ENCODE measurements at regions not wholly inside any gene's neighbourhood (a gene's known extent, or its start where the extent isn't known, plus 50 kb on each side); places are given as distances from the start of the nearest gene placed in this dataset.

DNA sequence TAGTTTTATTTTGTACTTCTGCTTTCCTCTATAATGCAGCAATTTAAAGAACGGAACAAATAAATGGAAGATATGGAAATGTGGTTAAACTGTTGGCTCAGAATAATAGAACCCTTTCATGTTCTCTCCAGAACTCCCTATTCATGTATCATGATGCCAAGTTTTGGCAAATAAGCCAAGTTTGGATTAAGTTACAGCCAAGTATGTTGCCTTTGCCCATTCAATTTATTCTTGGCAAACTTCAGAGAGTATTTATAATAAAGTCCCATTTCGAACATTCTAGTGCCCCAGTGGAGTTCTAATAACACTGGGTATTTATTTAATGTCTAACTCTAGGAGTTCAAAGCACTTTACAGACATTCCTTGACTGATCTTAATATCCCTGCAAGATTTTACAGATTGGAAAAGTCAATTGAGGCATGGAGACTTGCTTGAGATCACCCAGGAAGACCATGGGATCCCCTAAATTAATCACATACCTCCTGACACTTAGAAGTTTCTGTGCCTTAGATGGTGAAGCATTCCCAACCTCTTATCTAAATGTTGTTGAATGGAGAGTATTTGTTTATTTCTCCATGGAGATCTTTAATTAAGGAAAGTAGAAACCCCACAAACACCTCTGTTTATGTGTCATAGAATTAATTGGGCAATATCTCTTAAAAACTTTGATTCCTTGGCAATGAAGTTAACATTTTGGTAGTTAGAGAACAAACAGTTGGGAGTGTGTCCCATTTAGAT, 106.7 kb downstream of the ACKR3 start:
- H3K4me1 ChIP-seq (ENCODE audit: insufficient read depth, low read length) = peaks cover 24% of the 10 kb centered on the region
- H3K36me3 ChIP-seq (ENCODE audit: insufficient read depth, low read length) = no peaks in the 10 kb centered on the region
- TF ChIP-seq, protein P1, sequence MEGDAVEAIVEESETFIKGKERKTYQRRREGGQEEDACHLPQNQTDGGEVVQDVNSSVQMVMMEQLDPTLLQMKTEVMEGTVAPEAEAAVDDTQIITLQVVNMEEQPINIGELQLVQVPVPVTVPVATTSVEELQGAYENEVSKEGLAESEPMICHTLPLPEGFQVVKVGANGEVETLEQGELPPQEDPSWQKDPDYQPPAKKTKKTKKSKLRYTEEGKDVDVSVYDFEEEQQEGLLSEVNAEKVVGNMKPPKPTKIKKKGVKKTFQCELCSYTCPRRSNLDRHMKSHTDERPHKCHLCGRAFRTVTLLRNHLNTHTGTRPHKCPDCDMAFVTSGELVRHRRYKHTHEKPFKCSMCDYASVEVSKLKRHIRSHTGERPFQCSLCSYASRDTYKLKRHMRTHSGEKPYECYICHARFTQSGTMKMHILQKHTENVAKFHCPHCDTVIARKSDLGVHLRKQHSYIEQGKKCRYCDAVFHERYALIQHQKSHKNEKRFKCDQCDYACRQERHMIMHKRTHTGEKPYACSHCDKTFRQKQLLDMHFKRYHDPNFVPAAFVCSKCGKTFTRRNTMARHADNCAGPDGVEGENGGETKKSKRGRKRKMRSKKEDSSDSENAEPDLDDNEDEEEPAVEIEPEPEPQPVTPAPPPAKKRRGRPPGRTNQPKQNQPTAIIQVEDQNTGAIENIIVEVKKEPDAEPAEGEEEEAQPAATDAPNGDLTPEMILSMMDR (IDR thresholded peaks at IDR 0.05; ENCODE audit: extremely low read depth, low read depth, low read length) = no peak
- H4K20me1 ChIP-seq (ENCODE audit: insufficient read depth, low read length) = no peaks in the 10 kb centered on the region
- H3K4me2 ChIP-seq (ENCODE audit: insufficient read depth, low read length) = no peak overlapping the region
- DNase-seq (ENCODE audit: insufficient read length, low spot score, missing footprints) = peak; percentile 15
- no peak overlapping the region for H2AFZ ChIP-seq (ENCODE audit: low read length)
- H3K79me2 ChIP-seq (ENCODE audit: insufficient read depth, low read length) = no peaks in the 10 kb centered on the region
- no peak overlapping the region for H3K27ac ChIP-seq (ENCODE audit: low read depth, low read length)
- H3K4me3 ChIP-seq (ENCODE audit: insufficient read depth, low read length) = no peak overlapping the region
- no peaks in the 10 kb centered on the region for H3K9me3 ChIP-seq (ENCODE audit: low read depth, low read length)
- peaks cover 15% of the 10 kb centered on the region for H3K27me3 ChIP-seq (ENCODE audit: insufficient read depth, low read length)

DNA sequence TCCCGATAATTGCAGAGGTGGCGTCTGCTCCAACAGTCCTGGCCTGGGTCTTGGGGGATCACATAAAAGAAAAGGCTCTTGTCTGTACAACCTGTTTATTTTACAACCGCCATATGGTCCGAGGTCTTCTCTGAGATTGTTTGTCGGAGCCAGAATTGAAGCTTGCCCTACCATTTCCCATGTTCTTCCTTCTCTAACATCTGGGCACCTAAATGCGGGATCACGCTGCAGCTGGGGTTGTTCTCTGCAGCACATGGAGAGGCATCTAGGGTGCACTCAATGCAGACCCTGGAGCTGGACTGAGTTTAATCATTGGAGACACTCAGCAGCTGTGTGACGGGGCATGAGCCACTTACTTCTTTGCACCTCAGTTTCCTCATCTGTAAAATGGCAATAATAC, 107.7 kb downstream of the ACKR3 start:
- no peak overlapping the region for H3K27ac ChIP-seq (ENCODE audit: low read depth, low read length)
- H3K4me1 ChIP-seq (ENCODE audit: insufficient read depth, low read length) = peaks cover 24% of the 10 kb centered on the region
- H3K27me3 ChIP-seq (ENCODE audit: insufficient read depth, low read length) = peaks cover 11% of the 10 kb centered on the region
- DNase-seq (ENCODE audit: insufficient read length, low spot score, missing footprints) = no peak
- TF ChIP-seq, protein P1 (IDR thresholded peaks at IDR 0.05; ENCODE audit: extremely low read depth, low read depth, low read length) = no peak
- H3K36me3 ChIP-seq (ENCODE audit: insufficient read depth, low read length) = no peaks in the 10 kb centered on the region
- no peaks in the 10 kb centered on the region for H3K9me3 ChIP-seq (ENCODE audit: low read depth, low read length)
- no peak overlapping the region for H2AFZ ChIP-seq (ENCODE audit: low read length)
- no peak overlapping the region for H3K4me3 ChIP-seq (ENCODE audit: insufficient read depth, low read length)
- H4K20me1 ChIP-seq (ENCODE audit: insufficient read depth, low read length) = no peaks in the 10 kb centered on the region
- H3K79me2 ChIP-seq (ENCODE audit: insufficient read depth, low read length) = no peaks in the 10 kb centered on the region
- no peak overlapping the region for H3K4me2 ChIP-seq (ENCODE audit: insufficient read depth, low read length)

DNA sequence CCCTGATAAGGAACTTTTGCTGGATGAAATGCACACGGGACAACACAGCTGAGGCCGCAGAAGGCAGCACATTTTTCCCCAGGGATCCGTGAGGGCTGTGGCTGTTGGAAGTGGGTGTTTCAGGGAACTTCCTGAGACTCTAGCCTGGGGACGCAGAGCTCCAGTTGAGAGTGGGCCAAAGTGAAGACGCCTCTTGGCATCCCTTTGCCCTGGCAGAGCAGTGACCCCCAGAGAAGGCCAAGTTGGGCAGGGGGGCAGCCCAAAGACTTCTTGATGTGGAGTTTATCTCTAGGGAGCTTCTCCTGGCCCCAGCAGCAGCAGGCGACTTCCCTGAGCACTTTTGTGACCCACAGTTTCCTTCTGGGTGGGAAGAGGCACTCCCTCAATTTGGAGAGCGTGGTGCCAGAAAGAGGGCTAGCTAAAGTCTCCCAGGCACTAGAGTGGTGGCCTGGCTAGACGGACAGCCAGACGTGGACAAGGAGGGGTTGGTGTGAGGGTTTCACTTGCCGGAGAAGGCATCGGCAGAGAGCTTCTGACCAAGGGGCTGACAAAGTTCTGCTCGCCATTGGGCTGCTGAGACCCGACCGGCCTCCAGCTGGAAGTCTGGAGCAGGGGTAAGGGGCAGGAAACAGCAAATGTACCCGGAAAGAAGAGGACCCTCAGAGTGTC, 108.8 kb downstream of the ACKR3 start:
- Histone ChIP-seq H3K9me3 (ENCODE audit: low read depth, low read length) (no peaks in the 10 kb centered on the region), H3K27me3 (ENCODE audit: insufficient read depth, low read length) (peaks cover 11% of the 10 kb centered on the region), H3K36me3 (ENCODE audit: insufficient read depth, low read length) (no peaks in the 10 kb centered on the region), H3K4me1 (ENCODE audit: insufficient read depth, low read length) (peaks cover 24% of the 10 kb centered on the region), H3K4me2 (ENCODE audit: insufficient read depth, low read length) (no peak overlapping the region), H2AFZ (ENCODE audit: low read length) (no peak overlapping the region), H3K4me3 (ENCODE audit: insufficient read depth, low read length) (no peak overlapping the region), H3K27ac (ENCODE audit: low read depth, low read length) (no peak overlapping the region), H4K20me1 (ENCODE audit: insufficient read depth, low read length) (no peaks in the 10 kb centered on the region), H3K79me2 (ENCODE audit: insufficient read depth, low read length) (no peaks in the 10 kb centered on the region)
- no peak for DNase-seq (ENCODE audit: insufficient read length, low spot score, missing footprints)
- TF ChIP-seq, protein P1 (IDR thresholded peaks at IDR 0.05; ENCODE audit: extremely low read depth, low read depth, low read length) = no peak
